ENCODE measurements at regions not wholly inside any gene's neighbourhood (a gene's known extent, or its start where the extent isn't known, plus 50 kb on each side); places are given as distances from the start of the nearest gene placed in this dataset.

DNA sequence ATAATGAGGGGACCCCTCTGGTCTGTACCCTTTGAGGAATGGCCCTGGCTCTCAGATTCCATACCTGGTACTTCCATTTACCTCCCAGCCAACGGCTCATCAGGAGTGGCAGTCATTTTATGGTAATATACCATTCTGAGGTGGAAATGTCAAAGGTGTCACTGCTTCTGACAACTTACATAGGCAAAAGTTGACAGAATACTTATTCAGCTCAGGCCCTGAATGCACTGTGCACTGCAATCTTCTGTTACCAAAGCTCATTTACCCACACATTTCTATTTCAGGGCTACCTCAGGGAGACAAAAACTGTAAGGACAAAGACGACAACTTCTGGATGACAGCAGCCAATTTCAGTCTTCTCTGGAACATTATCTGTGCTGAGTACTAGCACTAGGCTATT, 212.2 kb upstream of the TMEM260 start:
- TF ChIP-seq FOXM1 (IDR thresholded peaks at IDR 0.05; ENCODE audit: borderline replicate concordance, low read depth) (no peak), TCF12 (IDR thresholded peaks at IDR 0.05; ENCODE audit: low read depth) (no peak), RAD21 (IDR thresholded peaks at IDR 0.05; ENCODE audit: low read depth) (no peak), ZBTB7A (IDR thresholded peaks at IDR 0.05; ENCODE audit: low read depth) (no peak), TAF1 (IDR thresholded peaks at IDR 0.05; ENCODE audit: low read depth) (no peak), YY1 (IDR thresholded peaks at IDR 0.05; ENCODE audit: low read depth) (no peak), EGR1 (IDR thresholded peaks at IDR 0.05) (no peak)
- TF ChIP-seq, protein P1, sequence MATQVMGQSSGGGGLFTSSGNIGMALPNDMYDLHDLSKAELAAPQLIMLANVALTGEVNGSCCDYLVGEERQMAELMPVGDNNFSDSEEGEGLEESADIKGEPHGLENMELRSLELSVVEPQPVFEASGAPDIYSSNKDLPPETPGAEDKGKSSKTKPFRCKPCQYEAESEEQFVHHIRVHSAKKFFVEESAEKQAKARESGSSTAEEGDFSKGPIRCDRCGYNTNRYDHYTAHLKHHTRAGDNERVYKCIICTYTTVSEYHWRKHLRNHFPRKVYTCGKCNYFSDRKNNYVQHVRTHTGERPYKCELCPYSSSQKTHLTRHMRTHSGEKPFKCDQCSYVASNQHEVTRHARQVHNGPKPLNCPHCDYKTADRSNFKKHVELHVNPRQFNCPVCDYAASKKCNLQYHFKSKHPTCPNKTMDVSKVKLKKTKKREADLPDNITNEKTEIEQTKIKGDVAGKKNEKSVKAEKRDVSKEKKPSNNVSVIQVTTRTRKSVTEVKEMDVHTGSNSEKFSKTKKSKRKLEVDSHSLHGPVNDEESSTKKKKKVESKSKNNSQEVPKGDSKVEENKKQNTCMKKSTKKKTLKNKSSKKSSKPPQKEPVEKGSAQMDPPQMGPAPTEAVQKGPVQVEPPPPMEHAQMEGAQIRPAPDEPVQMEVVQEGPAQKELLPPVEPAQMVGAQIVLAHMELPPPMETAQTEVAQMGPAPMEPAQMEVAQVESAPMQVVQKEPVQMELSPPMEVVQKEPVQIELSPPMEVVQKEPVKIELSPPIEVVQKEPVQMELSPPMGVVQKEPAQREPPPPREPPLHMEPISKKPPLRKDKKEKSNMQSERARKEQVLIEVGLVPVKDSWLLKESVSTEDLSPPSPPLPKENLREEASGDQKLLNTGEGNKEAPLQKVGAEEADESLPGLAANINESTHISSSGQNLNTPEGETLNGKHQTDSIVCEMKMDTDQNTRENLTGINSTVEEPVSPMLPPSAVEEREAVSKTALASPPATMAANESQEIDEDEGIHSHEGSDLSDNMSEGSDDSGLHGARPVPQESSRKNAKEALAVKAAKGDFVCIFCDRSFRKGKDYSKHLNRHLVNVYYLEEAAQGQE (IDR thresholded peaks at IDR 0.05; ENCODE audit: low read depth) = no peak
- TF ChIP-seq, protein P2, sequence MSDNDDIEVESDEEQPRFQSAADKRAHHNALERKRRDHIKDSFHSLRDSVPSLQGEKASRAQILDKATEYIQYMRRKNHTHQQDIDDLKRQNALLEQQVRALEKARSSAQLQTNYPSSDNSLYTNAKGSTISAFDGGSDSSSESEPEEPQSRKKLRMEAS (IDR thresholded peaks at IDR 0.05) = no peak
